ENCODE measurements at regions not wholly inside any gene's neighbourhood (a gene's known extent, or its start where the extent isn't known, plus 50 kb on each side); places are given as distances from the start of the nearest gene placed in this dataset.

GRCh38 chr14:79937433-79937832 lies 273.9 kb downstream of the DIO2 start:
- no peak for DNase-seq (ENCODE audit: low read depth, low spot score)
- Histone ChIP-seq H3K4me1 (ENCODE audit: control insufficient read depth, insufficient read depth, low read length) (no peaks in the 10 kb centered on the region), H3K27me3 (ENCODE audit: control insufficient read depth, insufficient read depth, low read length) (no peaks in the 10 kb centered on the region), H3K36me3 (ENCODE audit: control insufficient read depth, insufficient read depth, low read length) (no peaks in the 10 kb centered on the region), H3K9me3 (ENCODE audit: control insufficient read depth, insufficient read depth, low read length) (no peaks in the 10 kb centered on the region), H3K4me3 (ENCODE audit: low read length) (no peak overlapping the region), H3K27ac (ENCODE audit: low read length) (no peak overlapping the region)

GRCh38 chr14:79924551-79924950 lies 286.8 kb downstream of the DIO2 start:
- Histone ChIP-seq H3K9me3 (ENCODE audit: control insufficient read depth, insufficient read depth, low read length) (no peaks in the 10 kb centered on the region), H3K4me1 (ENCODE audit: control insufficient read depth, insufficient read depth, low read length) (no peaks in the 10 kb centered on the region), H3K4me3 (ENCODE audit: low read length) (no peak overlapping the region), H3K27ac (ENCODE audit: low read length) (no peak overlapping the region), H3K27me3 (ENCODE audit: control insufficient read depth, insufficient read depth, low read length) (no peaks in the 10 kb centered on the region), H3K36me3 (ENCODE audit: control insufficient read depth, insufficient read depth, low read length) (no peaks in the 10 kb centered on the region)
- WGBS (ENCODE audit: insufficient coverage, insufficient read length), result no CpG with 5 or more reads among the region's 2 CpGs
- no peak for DNase-seq (ENCODE audit: low read depth, low spot score)

- Histone ChIP-seq H3K36me3 (ENCODE audit: control insufficient read depth, insufficient read depth, low read length) (no peaks in the 10 kb centered on the region), H3K4me1 (ENCODE audit: control insufficient read depth, insufficient read depth, low read length) (no peaks in the 10 kb centered on the region), H3K9me3 (ENCODE audit: control insufficient read depth, insufficient read depth, low read length) (no peaks in the 10 kb centered on the region), H3K27me3 (ENCODE audit: control insufficient read depth, insufficient read depth, low read length) (no peaks in the 10 kb centered on the region), H3K4me3 (ENCODE audit: low read length) (no peak overlapping the region), H3K27ac (ENCODE audit: low read length) (no peak overlapping the region)
- no CpG with 5 or more reads among the region's 7 CpGs for WGBS (ENCODE audit: insufficient coverage, insufficient read length)
- DNase-seq (ENCODE audit: low read depth, low spot score), result no peak
These were observed 291.1 kb downstream of the DIO2 start for GRCh38 chr14:79920180-79920692.
